ENCODE measurements at regions not wholly inside any gene's neighbourhood (a gene's known extent, or its start where the extent isn't known, plus 50 kb on each side); places are given as distances from the start of the nearest gene placed in this dataset.

GRCh38 chr1:57916041-57916440 is 492.2 kb upstream of the DAB1 start:
- no peak for TF ChIP-seq CTCF (conservative IDR thresholded peaks at IDR 0.05 in 1 of 2, IDR thresholded peaks at IDR 0.05 in 1 of 2; ENCODE audit: extremely low read depth in 1 of 2, insufficient read depth in 1 of 2, low read depth in 1 of 2, low read length in 2 of 2)
- no peak for TF ChIP-seq EZH2 (IDR thresholded peaks at IDR 0.05; ENCODE audit: borderline replicate concordance, low read length)

Data from mammary epithelial cell (primary cell).